ENCODE measurements at regions not wholly inside any gene's neighbourhood (a gene's known extent, or its start where the extent isn't known, plus 50 kb on each side); places are given as distances from the start of the nearest gene placed in this dataset.
"Not testable (repeated sequence)": the region's sequence is repeated elsewhere in the genome, so short reads cannot be mapped to it uniquely, and the experiment has no call there.

- not testable (repeated sequence) for TF ChIP-seq CTCF, POLR2A (IDR thresholded peaks at IDR 0.05)
Observed at GRCh38 chr2:186182366-186182765, 303.7 kb upstream of the ZC3H15 start.
